Activated CD8-positive, alpha-beta memory T cell treated with anti-CD3 and anti-CD28 coated beads for 36 hours (primary cell): ENCODE measurements at regions not wholly inside any gene's neighbourhood (a gene's known extent, or its start where the extent isn't known, plus 50 kb on each side); places are given as distances from the start of the nearest gene placed in this dataset.

Experiments used
- CTCF ChIA-PET: fragments of 350-600 bp; sonication (Branson Sonifier 250); formaldehyde crosslinking; loops from one replicate; lab custom pipeline; 2021; ENCODE audit warnings: antibody characterized with exemption; lab: Charles Lee
- POLR2A ChIA-PET: fragments of 350-600 bp; sonication (Branson Sonifier 250); formaldehyde crosslinking; loops from one replicate; lab custom pipeline; 2021; ENCODE audit warnings: antibody characterized with exemption; lab: Charles Lee

DNA sequence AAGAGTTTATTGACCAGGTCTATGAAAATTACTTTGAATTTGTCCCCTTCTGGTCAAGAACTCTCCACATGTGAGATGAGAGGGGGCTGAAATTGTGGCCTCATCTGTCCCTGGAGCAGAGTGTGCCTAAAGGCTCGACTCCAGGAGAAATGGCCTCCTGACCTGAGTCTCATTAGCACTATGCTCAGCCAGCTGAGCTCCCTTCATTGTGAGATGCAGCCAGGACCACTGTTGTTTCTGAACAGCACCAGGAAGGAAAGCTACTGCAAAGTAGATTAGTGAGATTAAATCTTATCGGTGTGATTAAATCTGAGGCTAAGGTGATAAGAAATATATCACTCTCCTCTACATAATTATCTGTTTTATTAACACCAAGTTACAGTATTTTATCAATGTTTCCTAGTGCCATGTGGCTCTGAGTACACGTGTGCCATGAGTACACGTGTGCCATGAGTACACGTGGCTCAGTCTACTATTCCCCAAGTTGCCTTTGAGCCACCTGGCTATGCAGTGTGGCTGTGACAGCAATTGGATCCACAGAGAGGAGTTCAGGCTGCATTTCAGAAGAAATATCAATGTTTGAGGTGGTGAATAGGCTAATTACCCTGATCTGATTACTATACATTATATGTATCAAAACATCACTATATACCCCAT lies 126.9 kb downstream of the IPMK start:
- CTCF ChIA-PET, result no interaction called here
- POLR2A ChIA-PET, result no interaction called here

GRCh38 chr10:58140054-58140453 lies 127.6 kb downstream of the IPMK start:
- ChIA-PET POLR2A (no interaction called here), CTCF (no interaction called here)

DNA sequence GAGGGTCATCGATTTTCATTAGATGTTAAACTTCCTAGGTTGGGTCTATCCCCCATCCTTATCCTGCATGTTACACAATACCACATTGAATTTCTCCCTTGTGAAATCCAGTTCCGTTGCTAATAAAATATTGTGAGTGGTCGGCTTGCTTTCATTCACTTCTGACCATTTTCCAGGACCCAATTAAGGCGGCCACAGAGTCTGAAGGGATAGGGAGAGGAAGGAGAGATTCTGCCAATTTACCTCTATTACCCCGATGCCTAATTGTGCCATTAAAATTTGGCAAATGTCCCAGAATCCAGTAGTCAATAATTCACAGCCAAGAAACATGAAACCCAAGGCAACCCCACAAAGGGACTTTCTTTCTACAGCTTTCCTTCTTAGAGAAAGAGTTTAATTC lies 129.9 kb downstream of the IPMK start:
- CTCF ChIA-PET, result no interaction called here

DNA sequence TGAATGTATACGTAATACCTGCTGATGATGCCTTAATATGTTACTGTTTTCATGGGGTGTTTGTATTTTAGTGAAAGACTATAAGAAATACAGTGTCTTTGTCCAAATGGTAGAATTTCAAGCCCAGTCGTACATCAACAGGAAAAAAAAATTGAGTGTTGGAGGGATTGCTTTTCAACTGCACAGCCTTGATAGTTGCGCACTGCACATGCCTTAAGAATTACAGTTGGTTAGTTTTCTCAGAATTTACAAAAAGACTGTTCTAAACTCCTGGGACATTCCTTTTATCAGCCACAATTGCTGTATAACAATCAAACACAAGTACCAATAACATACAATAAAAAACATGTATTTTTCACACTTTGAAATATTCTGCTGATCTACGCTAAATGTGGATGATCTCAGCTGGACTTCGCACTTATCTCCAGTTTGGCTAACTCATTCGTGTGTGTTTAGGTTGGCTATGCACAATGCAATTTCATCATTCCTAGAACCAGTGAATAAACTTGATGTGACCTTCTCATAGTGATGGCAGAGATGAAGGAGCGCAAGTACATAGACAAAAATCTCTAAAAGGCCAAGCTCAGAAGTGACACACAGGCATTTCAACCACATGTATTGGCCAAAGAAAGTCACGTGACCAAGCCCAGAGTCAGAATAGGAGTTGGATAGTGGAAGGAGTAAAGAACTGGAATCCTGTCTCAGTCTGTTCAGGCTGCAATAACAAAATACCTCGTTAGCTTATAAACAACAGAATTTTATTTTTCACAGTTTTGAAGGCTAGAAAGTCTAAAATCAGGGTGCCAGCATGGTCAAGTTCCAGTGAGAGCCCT lies 152.3 kb downstream of the IPMK start:
- POLR2A ChIA-PET, result no interaction called here
- CTCF ChIA-PET, result no interaction called here

More for the DNA sequence above, 129.9 kb downstream of the IPMK start:
- POLR2A ChIA-PET, result no interaction called here

GRCh38 chr10:58109731-58110130 lies 158.0 kb downstream of the IPMK start:
- POLR2A ChIA-PET, result no interaction called here
- CTCF ChIA-PET, result no interaction called here

DNA sequence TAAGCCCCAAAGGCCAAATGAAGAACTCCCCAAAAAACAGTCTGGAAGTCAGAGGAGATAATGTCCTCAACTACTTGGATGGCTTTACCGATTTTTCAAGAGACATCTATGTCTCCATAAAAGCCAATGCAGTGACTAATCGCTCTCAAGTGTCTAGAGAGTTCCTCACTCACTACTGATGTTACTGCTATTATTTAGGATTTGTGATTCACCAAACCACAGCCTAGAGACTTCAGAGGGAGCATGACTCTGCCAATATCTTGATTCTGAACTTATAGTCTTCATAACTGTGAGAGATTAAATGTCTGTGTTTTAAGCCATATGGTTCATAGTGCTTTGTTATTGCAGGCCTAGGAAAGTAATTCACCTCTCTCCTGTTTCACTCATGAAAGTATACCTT lies 160.2 kb downstream of the IPMK start:
- CTCF ChIA-PET, result no interaction called here
- POLR2A ChIA-PET, result no interaction called here

- CTCF ChIA-PET, result no interaction called here
- POLR2A ChIA-PET, result no interaction called here
Observed at GRCh38 chr10:58106211-58107035, 161.3 kb downstream of the IPMK start.

DNA sequence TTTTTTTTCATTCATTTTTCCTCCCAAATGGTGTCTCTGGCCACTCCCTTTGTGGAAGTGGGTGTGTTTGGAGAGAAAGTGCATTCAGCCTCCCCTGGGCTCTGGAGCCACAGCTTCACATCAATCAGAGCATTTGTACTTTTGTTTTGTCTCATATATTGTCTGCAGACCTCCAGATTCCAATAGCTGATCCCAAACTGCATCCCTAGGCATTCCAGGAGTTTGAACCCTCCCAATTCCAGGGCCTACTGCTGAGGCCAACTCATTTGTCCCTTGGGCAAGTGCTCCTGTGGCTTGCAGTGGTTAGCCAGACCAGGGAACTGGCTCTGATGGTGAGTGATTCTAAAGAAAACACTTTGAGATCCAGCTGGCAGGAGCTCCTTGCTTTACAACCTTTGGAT lies 163.3 kb downstream of the IPMK start:
- ChIA-PET CTCF (no interaction called here), POLR2A (no interaction called here)

DNA sequence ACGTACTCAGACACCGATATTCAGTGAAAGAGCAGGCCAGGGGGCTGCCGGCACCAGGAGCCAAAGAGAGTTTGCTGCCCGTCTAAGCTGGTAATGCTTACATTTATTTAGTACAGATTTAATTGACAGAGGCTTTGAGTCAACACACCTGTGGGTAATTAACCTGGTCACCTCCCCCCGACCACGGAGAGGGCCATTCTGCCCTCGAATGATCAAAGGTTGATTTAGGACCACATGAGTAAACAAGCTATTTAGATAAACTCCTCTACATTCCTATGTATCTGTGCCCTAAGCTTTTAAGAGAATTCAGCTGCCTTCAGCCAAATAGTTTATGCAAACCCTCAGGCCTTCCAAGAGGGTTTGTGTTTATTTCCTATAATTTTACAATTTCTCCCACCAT lies 164.8 kb downstream of the IPMK start:
- POLR2A ChIA-PET, result no interaction called here
- CTCF ChIA-PET, result no interaction called here

DNA sequence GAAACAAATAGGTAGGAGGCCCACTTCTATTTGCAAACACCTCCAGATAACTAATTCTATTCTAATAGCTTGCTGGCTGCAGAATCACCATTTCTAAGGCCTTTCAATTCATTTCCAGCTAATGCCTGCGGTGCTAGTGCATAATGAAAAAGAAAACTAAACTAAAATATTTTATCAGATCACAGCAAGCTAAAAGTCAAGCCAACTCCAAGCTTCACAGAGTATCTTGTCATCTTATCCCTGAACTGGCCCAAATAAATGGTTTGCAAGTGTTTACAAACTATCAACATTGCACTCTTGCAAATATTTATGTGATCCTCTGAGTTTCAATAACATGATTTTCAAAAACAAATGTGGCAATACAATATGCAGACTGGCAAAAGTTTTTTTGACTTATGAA lies 166.0 kb downstream of the IPMK start:
- POLR2A ChIA-PET, result no interaction called here
- CTCF ChIA-PET, result no interaction called here

DNA sequence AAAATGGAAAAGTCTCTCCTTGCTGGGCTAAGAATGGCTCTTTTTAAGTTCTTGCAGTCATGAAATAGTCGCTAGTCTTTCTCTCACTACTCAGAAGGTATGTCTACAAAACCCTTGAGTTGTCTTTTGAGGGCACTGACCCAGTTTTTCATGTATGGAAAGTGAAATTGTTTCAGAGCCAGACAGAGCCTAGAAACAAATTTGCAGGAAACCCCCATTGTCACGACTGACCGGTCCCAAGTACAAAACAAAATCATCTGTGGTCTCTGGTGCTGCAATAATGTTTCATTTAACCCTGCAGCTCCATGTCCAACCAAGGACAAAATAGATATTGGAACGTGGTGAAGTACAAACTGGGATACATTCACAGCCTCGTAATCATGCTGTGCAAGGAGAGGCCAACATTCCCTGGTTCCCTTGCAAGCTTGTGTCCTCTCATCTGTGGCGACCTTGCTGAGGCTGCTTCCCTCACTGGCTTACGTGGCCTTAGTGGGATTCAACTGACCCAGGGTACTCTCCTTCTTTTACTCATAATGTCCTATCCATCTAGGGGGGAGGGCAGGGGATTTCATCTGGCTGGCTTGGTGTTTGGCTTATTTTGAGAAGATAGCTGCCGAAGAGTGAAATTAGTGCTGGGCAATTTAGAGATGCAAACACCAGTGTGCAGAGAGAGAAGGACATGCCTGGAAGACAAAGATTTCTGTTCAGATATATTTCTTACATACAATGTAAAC lies 172.5 kb downstream of the IPMK start:
- POLR2A ChIA-PET, result no interaction called here
- CTCF ChIA-PET, result no interaction called here

GRCh38 chr10:58091886-58092285 lies 175.8 kb downstream of the IPMK start:
- POLR2A ChIA-PET, result no interaction called here
- CTCF ChIA-PET, result no interaction called here

DNA sequence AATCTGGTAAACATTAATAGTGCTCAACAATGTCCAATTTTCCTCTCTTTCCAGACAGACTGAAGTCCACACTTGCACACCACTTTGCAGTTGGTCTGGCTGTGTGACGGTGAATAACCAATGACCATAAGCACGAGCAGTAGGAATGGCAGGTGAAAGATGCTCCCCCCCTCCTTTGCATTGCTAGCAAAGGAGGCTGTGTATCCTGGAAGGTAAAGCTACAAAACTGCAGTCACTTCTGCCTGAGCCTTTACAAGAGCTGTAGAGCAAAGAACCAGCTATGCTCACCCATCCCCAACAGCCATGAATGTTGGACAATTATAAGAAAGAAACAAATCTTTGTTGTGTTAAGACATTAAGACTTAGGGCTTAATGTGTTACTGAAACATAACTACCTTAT lies 178.0 kb downstream of the IPMK start:
- POLR2A ChIA-PET, result no interaction called here

GRCh38 chr10:58087896-58088295 lies 179.8 kb downstream of the IPMK start:
- ChIA-PET POLR2A (no interaction called here), CTCF (no interaction called here)

More for the DNA sequence above, 178.0 kb downstream of the IPMK start:
- CTCF ChIA-PET, result no interaction called here

DNA sequence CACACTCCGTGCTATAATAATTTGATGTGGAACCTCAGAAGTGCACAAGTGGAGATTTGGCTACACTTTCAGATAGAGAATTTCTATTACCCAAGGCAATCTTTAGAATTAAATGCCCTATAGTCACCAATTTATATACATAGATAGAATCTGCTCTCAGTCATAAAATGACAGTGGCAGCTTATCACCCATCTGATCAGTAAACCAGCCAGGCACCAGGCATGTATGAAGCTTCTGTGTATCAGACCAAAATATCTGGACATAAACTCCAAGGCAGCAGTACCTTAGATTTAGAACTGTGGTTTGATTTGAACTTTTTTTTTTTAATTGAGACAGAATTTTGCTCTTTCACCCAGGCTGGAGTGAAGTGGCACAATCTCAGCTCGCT lies 180.9 kb downstream of the IPMK start:
- CTCF ChIA-PET, result no interaction called here
- POLR2A ChIA-PET, result interaction anchor here (0.6 kb wide), 1 partner anchor 171 kb away, joined by 3 read pairs; no protein-coding TSS in a partner anchor

- ChIA-PET POLR2A (interaction anchor here (0.6 kb wide), 1 partner anchor 171 kb away, joined by 3 read pairs; no protein-coding TSS in a partner anchor), CTCF (no interaction called here)
Observed at GRCh38 chr10:58086144-58086762, 181.4 kb downstream of the IPMK start.

DNA sequence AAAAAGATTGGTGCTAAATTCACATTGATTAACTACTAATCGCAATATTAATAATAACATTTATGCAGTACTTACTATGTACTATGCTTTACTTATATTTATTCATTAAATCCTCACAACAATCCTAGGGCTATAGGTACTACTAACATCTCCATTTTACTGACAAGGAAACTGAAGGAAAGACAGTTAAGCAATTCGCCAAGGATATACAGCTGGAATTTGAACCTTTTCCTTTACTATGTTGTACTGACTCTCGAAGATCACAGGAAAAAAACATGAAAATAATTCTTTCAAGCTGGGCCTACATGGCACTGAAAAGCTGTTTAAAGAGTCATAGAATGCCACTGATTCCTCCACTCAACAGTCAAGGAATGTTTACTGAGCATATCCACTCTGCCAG lies 185.4 kb downstream of the IPMK start:
- ChIA-PET CTCF (no interaction called here), POLR2A (no interaction called here)

DNA sequence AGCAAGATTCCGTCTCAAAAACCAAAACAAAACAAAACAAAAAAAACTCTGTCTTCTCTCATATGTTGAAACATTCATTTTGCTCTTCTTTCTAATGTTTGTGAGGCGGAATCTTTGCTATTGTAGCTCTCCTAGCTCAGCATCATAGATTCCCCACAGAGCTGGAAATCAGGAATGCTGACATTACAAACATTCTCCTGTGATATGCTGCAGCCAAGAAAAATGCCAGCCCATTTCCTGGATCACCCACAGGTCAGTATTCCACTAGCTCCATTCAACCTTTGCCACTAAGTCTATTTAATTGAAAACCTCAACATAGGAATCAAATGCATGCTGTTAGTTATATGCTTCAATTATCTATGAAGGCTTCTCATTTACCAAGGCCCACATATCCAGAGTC lies 186.3 kb downstream of the IPMK start:
- POLR2A ChIA-PET, result no interaction called here
- CTCF ChIA-PET, result no interaction called here

DNA sequence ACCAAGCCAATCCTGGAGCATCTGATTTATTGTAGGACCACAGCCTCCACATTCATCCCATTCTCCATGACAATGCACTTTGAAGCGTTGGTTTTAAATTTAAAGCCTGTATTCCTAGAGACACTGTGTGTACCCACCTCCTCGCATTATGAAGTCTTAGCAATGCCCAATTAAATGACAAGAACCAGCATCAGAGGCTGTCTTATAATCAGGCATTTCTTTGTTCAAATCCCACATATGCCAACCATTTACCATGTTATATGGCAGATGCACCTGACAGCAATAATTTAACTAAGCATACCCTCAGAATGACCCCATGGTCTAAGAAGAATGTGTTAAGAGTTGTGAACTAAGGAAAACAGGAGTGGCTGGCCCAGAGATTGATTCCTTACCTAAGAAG lies 188.2 kb downstream of the IPMK start:
- POLR2A ChIA-PET, result no interaction called here
- CTCF ChIA-PET, result no interaction called here
